Stimulated activated CD8-positive, alpha-beta memory T cell treated with anti-CD3 and anti-CD28 coated beads, Interleukin-4, amount 100 ng/mL, for 48 hours (primary cell): ENCODE measurements at regions not wholly inside any gene's neighbourhood (a gene's known extent, or its start where the extent isn't known, plus 50 kb on each side); places are given as distances from the start of the nearest gene placed in this dataset.
"Not testable (repeated sequence)": the region's sequence is repeated elsewhere in the genome, so short reads cannot be mapped to it uniquely, and the experiment has no call there.

ENCODE experiments used
- DNase-seq: peaks from one replicate; pipeline ENCODE4 v3.0.0-alpha.2; 2020

DNA sequence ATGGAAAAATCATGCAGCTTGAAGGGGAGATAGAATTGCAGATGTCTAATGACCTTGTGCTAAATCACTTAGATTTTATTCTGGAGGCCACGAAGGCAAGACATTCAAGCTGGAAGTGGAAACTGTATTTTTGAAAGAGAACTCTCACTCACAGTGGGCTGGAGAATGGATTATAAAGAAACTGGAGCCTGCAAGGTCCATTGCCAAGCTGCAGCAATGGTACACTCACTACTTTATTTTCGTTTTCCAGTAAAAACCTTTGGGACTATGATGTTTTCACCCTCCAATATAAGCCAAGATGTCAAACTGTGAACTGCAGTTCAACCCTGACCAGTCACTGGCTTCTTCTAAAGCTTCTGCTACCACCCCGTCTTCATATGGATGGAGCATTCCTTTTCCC is 62.0 kb downstream of the SKIDA1 start:
- DNase-seq, result no peak

DNA sequence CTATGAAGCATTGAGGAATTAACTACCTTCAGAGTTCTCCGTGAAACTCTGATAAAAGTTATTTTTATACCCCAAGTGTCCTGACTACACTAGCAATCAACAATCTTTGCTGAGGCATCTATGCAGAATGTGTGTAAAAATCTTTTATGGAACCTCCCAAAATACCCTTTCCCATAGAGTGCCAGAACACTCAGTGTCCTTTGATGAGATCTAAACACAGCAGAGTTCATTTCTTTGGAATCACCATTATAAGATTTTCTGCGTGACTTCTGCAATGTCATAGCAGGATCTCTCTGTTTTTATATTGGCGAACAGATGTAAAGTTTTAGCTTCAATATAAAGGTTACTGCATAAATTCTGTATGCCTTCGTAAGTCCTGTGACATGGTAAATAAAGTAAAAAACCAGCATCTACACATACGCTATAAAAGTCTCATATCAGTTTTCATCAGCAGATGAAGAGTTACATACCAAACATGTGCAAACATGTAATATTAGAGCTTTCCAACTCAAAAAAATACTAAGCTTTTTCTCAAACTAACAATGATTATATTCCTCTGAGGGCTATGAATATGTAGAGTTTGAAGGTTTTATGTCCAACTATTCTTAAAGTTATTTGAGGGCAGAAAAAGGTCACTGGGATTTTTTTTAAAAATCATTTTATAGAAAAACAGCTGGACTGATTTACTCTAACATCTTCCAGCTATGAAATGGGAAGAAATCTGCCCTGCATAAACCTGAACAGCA is 67.2 kb downstream of the SKIDA1 start:
- DNase-seq, result no peak

DNA sequence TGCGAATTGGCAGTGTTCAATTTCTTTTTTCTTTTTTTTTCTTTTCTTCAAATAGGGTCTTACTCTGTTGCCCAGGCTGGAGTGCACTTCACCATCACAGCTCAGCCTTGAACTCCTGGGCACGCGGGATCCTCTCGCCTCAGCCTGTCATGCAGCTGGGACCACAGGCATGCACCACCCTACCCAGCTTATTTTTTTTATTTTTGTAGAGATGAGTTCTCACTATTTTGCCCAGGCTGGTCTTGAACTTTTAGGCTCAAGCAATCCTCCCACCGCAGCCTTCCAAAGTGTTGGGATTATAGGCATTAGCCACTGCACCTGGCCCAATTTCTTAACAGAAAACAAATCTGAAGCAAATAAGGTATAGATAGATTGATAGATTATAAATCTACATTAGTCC is 69.3 kb downstream of the SKIDA1 start:
- no peak for DNase-seq

DNA sequence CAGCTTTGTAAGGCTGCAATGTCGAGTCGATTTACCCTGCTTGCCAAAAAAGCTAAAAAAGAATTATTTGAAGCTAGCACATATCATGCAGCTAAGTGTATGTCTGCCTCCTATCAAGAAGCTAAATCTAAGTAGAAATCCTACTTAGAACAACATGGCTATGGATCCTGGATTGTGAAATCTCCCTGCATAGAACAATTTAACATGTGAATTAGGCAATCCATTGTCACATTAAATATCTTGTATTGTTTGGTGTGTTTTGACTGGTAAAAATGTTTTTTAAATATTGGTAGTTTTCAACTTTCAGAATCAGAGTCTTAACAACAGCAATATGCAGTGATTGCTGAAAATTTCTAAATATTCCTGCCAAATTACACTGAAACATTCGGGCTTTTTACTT is 73.3 kb downstream of the SKIDA1 start:
- DNase-seq, result no peak

DNA sequence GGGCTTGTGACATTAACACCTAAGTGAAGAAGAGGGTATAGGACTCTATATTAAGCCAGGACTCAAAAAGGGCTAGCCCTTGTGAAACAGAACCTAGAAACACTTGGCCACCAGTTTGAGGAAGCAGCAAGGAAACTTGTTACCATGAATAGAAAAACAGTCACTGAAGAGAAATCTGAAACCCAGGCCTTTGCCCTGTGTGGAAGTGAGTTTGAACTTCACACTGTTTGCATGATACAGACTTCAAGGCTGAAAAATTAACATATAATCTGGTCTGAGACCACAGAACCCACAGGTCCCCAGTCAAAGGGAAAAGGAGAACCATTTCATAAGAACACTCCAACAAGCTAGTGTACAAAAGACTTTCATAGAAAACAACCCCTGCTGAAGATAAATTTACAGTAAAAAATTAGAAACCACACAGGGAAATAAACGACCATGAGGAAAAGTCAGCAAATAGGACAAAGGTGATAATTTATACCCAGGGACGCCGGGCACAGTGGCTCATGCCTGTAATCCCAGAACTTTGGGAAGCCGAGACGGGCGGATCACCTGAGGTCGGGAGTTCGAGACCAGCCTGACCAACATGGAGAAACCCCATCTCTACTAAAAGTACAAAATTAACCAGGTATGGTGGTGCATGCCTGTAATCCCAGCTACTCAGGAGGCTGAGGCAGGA is 76.1 kb downstream of the SKIDA1 start:
- DNase-seq, result no peak

DNA sequence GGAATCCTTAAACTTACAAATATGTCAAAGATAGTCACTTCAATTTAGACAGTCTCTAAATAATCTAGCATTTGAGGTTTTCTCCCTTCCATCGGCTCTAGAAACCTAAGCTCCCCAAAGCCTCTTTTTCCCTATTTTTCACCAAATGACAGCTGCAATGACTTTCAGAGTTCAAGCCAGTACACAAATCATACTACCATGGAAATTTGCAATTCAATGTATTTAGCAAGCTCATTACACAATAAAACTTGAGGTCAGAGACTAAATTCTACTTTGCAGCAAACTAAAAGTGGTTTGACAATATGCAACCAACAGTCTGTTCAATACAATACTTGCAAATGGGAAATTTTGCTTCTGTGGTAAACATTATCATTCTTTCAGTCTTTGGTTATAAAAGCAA is 80.3 kb downstream of the SKIDA1 start:
- DNase-seq, result no peak

DNA sequence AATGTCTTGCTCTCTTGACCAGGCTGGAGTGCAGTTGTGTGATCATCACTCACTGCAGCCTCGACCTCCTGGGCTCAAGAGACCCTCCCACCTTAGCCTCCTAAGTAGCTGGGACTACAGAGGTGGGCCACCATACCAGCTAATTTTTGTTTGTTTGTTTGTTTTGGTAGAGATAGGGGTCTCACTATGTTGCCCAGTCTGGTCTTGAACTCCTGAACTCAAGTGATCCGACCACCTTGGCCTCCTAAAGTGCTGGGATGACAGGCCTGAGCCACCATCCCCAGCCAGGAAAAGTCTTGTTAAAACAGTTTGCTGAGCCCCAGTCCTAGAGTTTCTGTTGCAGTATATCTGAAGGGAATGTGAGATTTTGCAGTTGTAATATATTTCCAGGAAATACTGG is 83.9 kb downstream of the SKIDA1 start:
- no peak for DNase-seq

DNA sequence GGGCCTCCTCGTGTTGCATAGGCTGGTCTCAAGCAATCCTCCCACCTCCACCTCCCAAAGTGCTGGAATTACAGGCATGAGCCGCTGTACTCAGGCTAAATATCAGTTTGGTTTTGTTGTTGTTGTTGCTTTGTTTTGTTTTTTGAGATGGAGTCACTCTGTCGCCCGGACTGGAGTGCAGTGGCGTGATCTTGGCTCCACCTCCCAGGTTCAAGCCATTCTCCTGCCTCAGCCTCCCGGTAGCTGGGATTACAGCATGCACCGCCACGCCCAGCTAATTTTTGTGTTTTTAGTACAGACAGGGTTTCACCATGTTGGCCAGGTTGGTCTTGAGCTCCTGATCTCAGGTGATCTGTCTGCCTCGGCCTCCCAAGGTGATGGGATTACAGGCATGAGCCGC is 86.6 kb downstream of the SKIDA1 start:
- DNase-seq, result not testable (repeated sequence)

DNA sequence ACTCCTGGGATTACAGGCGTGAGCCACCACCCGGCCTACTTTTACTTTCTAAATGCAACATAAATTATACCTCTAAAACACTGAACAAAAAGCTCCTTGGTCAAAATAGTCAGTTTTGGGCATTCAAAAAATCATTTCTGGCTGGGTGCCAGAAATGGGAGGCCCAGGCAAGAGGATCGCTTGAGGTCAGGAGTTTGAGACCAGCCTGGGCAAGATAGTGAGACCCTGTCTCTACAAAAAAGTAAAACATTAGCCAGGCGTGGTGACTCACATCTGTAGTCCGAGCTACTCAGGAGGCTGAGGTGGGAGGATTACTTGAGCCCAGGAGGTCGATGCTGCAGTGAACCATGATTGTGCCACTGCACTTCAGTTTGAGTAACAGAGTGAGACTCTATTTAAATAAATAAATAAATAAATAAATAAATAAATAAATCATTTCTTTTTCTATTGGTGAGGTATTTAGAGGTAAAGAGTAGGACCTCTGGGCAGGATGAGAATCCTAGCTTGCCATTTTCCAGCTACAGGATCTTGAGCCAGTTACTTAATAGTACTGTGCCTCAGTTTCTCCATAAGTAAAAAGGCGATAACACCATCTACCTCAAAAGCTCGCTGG is 87.6 kb downstream of the SKIDA1 start:
- DNase-seq, result no peak

DNA sequence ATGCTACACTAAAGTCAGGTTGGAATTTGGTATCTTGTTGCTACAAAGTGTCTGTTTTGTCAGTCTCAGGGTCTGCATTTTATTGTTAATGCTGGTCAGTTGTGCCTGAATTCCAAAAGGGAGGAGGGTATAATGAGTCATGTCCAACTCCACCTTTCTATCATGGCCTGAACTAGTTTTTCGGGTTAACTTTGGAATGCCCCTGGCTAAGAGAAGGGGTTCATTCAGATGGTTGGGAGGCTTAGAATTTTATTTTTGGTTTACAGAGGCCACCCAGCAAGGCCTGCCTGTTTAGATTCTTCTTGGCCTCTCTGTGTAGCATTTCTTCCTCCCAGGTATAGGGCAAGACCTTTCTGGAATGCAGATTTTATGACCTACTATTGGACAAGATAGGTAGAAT is 93.2 kb downstream of the SKIDA1 start:
- no peak for DNase-seq

DNA sequence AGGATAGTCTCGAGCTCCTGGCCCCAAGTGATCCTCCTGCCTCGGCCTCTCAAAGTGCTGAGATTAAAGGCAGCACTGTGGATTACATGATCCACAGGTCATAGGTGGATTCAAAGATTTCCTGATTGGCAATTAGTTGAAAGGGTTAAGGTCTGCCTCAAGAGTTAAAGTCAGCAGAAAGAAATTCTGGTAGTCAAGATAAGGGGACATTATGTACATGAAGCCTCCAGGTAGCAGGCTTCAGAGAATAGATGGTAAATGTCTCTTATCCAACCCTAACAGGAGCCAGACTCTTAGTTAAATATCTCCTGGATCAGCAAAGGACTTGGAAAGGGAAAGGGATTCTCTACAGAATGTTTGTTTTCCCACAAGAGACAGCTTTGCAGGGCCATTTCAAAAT is 93.7 kb downstream of the SKIDA1 start:
- DNase-seq, result no peak

DNA sequence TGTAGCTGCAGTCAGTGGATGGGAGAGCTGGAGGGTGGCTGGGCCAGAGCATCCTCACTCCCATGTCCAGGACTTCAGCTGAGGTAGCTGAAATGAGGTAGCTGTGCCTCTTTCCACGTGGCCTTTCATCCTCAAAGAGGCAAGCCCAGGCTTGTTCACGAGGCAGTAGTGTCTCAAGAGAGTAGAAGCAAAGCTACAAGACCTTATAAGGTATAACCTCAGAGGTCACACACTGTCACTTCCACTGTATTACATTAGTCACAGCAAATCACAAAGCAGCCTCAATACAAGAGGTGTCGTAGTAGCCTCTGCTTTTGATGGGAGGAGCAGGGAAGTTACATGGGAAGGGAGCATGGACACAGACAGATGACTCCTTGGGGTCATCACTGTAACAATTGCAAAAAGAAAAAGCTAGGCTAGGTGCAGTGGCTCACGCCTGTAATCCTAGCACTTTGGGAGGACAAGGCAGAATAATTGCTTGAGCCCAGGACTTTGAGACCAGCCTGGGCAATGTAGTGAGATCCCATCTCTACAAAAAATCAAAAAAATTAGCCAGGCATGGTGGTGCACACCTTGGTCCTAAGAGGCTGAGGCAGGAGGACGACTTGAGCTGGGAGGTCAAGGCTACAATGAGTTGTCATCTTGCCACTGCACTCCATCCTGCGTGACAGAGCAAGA is 97.5 kb downstream of the SKIDA1 start:
- DNase-seq, result no peak

DNA sequence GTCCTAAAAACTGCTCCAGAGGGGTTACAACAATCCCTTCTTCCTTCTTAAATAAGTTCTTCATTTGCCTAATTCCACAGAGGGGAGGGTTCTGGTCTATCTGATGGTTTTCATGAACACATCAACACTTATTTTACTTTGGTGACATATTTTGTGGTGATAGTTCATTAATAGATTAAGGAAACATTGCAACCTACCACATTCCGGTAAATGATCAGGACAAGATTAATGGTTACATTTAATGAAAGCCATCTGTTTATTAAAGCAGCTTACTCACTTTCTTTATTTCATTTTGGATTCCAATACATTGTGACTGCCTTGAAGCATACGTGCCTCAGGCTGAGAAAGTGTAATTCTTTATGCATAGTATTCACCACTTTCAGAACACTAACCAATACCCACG is 101.0 kb downstream of the SKIDA1 start:
- no peak for DNase-seq

DNA sequence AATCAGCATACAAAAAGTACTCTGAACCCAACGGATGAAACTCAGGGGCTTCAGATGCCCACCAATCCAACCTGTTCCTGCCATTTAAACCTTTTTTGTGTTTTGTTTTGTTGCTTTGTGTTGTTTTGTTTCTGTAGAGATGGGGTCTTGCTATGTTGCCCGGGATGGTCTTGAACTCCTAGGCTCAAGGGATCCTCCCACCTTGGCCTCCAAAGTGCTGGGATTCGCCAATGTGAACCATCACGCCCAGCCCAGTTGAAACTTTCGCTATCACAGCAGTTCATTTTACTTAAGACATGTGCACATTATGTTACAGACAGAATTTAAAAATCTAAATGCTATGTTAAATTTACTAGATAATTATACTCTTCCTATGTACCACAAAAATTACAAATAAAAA is 101.6 kb downstream of the SKIDA1 start:
- DNase-seq, result no peak

DNA sequence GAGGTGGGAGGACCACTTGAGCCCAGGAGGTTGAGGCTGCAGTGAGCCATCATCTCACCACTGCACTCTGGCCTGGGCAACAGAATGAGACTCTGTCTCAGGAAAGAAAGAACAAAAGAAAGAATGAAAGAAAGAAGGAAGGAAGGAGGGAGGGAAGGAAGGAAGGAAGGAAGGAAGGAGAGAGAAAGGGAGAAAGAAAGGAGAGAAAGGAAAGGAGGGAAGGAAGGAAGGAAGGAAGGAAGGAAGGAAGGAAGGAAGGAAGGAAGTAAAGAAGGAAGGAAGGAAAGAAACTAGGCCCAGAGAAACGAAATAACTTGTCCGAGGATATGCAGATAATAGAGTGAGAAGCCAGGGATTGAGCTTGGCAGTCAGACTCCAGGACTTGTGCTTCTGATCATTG is 102.1 kb downstream of the SKIDA1 start:
- DNase-seq, result no peak

DNA sequence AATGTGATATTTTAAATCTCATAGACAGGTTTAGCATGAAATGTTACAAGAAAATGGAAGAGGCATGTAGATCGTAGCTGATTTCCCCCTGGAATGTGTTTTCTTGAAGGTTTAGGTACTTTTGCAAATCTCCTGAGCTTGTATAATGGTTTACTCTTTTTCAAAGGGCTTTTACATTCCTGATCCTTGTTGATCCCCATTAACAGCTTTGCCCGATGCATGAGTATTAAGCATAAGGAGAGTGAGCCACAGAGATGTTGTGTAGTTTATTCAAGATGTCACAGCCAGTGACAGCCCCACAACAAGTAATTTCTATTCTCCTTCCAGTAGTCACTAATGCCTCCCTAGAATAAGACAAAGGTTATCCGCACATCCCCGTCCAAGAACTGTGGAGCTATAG is 103.7 kb downstream of the SKIDA1 start:
- no peak for DNase-seq

DNA sequence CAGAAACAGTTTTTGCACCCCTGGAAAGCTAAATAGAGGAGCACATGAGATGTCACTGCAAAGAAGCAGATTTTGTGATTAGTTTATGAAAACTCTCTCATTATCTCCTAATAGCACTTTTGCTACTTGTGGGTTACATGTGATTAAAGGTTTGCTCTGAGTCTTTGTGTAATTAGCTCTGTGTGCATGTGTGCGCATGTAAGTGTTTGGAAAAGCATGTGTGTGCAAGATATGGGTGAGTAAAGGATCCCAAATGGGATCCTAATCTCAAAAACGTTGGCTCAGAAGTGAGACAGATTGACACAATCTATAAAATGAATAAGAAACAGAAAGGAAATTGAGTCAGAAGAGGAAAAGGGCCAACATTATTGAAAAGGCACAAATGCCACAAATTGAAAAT is 104.5 kb downstream of the SKIDA1 start:
- DNase-seq, result no peak

DNA sequence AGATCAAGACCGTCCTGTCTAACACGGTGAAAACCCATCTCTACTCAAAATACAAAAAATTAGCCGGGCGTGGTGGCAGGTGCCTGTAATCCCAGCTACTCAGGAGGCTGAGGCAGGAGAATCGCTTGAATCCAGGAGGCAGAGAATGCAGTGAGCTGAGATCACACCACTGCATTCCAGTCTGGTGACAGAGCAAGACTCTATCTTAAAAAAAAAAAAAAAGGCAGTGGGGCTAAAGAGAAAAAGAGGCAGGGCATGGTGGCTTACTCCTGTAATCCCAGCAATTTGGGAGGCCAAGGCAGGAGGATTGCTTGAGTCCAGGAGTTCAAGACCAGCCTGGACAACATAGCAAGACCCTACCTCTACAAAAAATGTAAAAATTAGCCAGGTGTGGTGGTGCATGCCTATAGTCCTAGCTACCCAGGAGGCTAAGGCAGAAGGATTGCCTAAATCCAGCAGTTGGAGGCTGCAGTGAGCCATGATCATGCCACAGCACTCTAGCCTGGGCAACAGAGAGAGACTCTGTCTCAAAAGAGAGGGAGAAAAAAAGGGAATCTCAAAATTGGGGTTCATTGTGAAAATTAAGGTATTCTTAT is 106.4 kb downstream of the SKIDA1 start:
- DNase-seq, result not testable (repeated sequence)

DNA sequence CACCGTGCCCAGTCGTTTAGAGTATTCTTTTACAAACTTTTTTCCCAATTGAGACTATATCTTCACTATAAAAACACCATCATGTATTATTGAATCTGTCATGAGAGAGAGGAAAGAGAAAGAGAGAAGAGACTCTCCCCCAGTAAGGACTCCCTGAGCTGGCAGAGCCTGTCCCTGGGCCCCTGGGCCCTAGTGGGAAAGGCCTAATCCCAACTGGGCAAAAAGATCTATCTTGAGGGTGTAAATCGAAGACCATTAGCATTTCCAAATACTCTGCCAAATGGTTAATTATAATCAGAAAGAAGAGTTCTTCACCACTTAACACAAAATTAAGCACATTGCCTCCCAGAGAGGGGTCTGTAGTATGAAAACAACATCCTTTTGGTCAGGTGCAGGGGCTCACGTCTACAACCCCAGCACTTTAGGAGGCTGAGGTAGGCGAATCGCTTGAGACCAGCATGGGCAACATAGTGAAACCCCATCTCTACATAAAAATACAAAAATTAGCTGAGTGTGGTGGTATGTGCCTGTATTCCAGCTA is 108.2 kb downstream of the SKIDA1 start:
- no peak for DNase-seq

DNA sequence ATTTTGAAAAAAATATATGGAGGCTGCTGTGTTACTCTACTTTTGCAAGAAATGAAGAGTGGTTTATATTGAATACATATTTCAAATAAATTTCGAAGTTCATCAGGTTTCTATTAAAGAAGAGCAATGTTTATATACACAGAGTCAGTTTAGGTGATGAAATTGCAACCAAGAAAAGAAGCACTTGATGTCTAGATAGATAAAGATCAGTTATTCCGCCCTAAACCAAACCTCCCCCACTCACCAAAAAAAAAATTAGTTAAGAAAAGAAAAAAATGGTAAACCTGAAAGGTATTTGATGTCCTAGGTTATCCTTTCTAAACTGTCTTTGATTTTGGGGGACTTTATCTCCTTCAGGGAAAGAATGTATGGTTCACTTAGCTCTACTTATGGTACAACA is 111.8 kb downstream of the SKIDA1 start:
- no peak for DNase-seq

DNA sequence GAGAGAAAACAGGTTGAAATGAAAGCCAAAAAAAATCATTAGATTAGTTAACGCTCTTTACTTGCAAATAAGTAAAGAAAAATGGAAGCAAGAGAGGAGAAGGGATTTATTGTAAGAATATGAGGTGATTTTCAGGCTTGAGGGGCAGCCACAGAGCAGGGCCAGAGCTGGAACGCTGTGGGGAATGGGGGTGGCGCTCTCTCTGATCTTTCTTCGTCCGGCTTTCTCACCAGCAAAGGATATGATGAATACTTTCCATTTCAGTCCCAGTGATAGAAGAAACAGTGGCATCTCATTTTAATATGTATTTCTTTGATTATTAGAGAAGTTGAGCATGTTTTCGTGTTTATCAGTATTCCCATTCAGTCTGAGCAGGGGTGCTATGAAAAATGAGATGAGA is 112.2 kb downstream of the SKIDA1 start:
- DNase-seq, result no peak

DNA sequence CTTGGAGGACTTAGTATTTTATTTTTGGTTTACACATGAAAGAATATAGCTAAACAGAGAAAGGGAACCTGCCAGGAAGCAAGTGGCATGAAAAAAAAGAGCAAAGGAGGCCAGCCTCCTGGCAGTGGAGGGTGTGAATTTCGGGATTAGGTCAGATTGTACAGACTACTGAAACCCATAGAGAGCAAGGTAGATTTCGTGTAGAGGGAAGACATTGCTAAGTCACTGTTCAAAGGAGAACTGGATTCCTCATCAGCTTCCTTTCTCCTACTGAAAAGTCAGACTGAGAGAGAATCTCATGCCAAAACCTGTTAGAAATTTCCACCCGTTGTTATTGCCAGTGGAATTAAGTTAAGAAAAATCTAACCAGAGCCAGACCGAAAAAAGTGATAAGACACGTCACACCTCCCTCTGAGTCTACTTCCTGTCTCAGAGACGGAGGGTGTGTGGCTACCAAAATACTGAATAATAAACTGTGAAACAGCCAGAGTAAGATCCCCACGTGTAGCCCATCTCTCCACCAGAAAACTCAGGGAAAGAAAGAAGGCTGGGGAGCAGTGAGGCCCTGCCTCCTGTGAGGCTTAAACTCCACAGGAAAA is 118.8 kb downstream of the SKIDA1 start:
- peak; percentile 24 for DNase-seq

DNA sequence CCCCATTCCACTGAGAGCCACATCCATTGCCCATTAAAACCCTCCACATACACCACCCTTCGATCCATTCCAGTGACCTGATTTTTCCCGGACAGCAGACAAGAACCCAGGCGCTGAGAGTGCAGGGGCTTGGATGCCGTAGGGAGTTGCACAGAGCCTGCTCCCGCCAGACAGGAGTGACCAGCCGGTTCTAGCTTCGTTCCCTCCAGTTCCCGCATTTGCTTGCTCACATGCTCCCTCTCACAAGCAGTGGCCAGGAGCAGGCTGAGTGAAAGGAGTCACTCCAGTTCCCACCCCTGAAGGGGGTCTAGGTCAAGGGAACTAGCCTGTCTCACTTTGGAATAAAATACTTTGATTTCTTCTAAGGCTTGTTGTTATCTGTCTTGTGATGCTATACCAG is 119.5 kb downstream of the SKIDA1 start:
- no peak for DNase-seq
